Activated naive CD4-positive, alpha-beta T cell treated with Interleukin-2 at 50 U/mL for 16 hours (primary cell): ENCODE measurements at regions not wholly inside any gene's neighbourhood (a gene's known extent, or its start where the extent isn't known, plus 50 kb on each side); places are given as distances from the start of the nearest gene placed in this dataset.
"Not testable (repeated sequence)": the region's sequence is repeated elsewhere in the genome, so short reads cannot be mapped to it uniquely, and the experiment has no call there.

ENCODE experiments used
- DNase-seq: peaks from one replicate; pipeline ENCODE4 v3.0.0-alpha.2; 2020

GRCh38 chr14:71165121-71166031 is 258.1 kb downstream of the PCNX1 start:
- DNase-seq = no peak

- DNase-seq = no peak
These were observed 259.1 kb downstream of the PCNX1 start for GRCh38 chr14:71166180-71166837.

GRCh38 chr14:71167325-71167950 is 260.2 kb downstream of the PCNX1 start:
- DNase-seq = not testable (repeated sequence)

GRCh38 chr14:71168161-71168560 is 260.9 kb downstream of the PCNX1 start:
- peak; percentile 5 for DNase-seq

- DNase-seq = no peak
These were observed 261.5 kb downstream of the PCNX1 start for GRCh38 chr14:71168564-71169427.

- DNase-seq = no peak
These were observed 262.6 kb downstream of the PCNX1 start for GRCh38 chr14:71169861-71170260.

GRCh38 chr14:71175491-71175890 is 268.2 kb downstream of the PCNX1 start:
- no peak for DNase-seq

- no peak for DNase-seq
These were observed 271.8 kb downstream of the PCNX1 start for GRCh38 chr14:71179066-71179465.

- no peak for DNase-seq
These were observed 273.1 kb downstream of the PCNX1 start for GRCh38 chr14:71180397-71180796.

GRCh38 chr14:71181215-71182003 is 274.1 kb downstream of the PCNX1 start:
- DNase-seq = no peak

- no peak for DNase-seq
These were observed 276.8 kb downstream of the PCNX1 start for GRCh38 chr14:71183876-71184689.

- DNase-seq = no peak
These were observed 278.4 kb downstream of the PCNX1 start for GRCh38 chr14:71185637-71186036.

GRCh38 chr14:71187633-71188356 is 280.5 kb downstream of the PCNX1 start:
- no peak for DNase-seq

GRCh38 chr14:71190770-71191374 is 283.6 kb downstream of the PCNX1 start:
- DNase-seq = no peak

- DNase-seq = no peak
These were observed 286.4 kb downstream of the PCNX1 start for GRCh38 chr14:71193663-71194062.

- no peak for DNase-seq
These were observed 287.0 kb downstream of the PCNX1 start for GRCh38 chr14:71194251-71194650.

- no peak for DNase-seq
These were observed 289.7 kb downstream of the PCNX1 start for GRCh38 chr14:71196921-71197320.

GRCh38 chr14:71198687-71199086 is 291.4 kb downstream of the PCNX1 start:
- no peak for DNase-seq

GRCh38 chr14:71201840-71202239 is 294.6 kb downstream of the PCNX1 start:
- no peak for DNase-seq

- DNase-seq = no peak
These were observed 295.6 kb downstream of the PCNX1 start for GRCh38 chr14:71202881-71203280.
